Astrocyte of the spinal cord (primary cell): ENCODE measurements at regions not wholly inside any gene's neighbourhood (a gene's known extent, or its start where the extent isn't known, plus 50 kb on each side); places are given as distances from the start of the nearest gene placed in this dataset.

ENCODE experiments used
- DNase-seq: peaks from one replicate; pipeline ENCODE4 v3.0.0; 2011; ENCODE audit warnings: low read depth, low spot score
- H3K4me3 ChIP-seq: 2 replicates; pipeline ENCODE4 v1.5.1; 2011; ENCODE audit warnings: low read depth, mild to moderate bottlenecking, low read length, moderate library complexity
- CTCF ChIP-seq: IDR thresholded peaks from 2 replicates; pipeline ENCODE4 v1.5.1; 2012; ENCODE audit warnings: low read depth, mild to moderate bottlenecking, low read length, inconsistent platforms
- in situ Hi-C: cut with HindIII; loops from 2 replicates; pipeline ENCODE4 v1.10.0; 2017; ENCODE audit warnings: low sequenced_read_pairs

DNA sequence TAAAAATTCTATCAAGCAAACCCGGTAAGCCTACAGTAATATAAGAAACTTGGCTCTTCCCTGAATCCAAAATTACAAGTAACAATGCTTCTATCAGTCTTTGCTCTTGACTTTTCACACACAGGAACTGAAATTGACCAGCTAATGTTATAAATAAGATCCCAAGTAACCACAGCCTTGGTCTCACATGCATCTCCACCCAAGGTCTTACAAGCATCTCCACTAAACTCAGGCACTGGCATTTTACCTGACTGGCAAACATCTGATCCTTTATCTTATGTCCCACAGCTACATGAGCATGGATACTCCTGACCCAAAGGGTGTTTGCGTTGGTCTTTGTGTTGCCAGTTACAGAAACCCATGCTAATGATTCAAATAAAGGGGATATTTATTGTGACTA, 302.3 kb upstream of the EPHA4 start:
- in situ Hi-C loops: no loop called here
- no peak overlapping the region for H3K4me3 ChIP-seq
- TF ChIP-seq CTCF: no peak
- DNase-seq: no peak

DNA sequence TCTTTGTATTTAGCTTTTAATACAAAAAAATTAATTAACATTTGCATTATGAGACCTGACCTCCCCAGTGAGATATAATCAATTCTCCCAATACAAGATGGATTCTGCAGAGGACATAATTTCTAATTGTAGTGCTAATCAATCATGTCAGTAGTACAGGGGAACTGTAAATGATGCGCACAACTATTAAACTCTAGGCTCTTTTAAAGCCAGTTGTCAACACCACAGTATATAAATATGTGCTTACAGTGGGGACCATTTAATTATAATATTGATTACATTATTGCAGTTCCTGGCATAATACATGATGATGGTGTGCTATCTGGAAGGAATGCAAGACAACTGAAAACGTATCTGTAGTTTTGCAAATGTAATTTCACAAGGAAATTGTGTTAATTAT, 285.6 kb upstream of the EPHA4 start:
- DNase-seq: no peak
- H3K4me3 ChIP-seq: no peak overlapping the region
- in situ Hi-C loops: no loop called here
- TF ChIP-seq CTCF: no peak

- TF ChIP-seq CTCF: no peak
- no peak overlapping the region for H3K4me3 ChIP-seq
- in situ Hi-C loops: no loop called here
- DNase-seq: no peak
Observed at GRCh38 chr2:221853297-221853696, 281.2 kb upstream of the EPHA4 start.

DNA sequence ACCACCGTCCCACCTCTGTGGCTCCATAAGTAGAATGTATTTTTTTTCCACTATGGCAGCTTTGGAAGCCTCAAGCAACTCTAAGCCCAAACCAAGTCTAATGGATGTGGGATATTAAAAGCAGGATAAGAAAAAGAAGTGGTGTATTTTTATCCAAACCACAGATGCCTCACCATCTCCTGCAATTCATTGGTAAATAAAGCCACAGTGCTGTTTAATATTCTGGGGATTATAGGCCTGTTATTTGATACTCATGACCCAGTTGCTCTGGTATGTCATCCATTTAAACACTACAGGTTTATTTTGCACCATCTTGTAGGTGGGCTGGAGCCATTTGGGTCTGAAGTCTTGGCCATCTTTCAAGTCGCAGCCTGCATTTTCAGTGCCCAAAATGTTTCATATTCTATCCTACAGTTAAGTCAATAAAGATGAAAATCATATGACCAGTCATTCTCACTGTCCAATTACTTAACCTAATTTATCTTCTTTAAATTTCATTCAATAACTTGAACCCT, 279.5 kb upstream of the EPHA4 start:
- H3K4me3 ChIP-seq: no peak overlapping the region
- no peak for DNase-seq
- no peak for TF ChIP-seq CTCF
- in situ Hi-C loops: no loop called here

DNA sequence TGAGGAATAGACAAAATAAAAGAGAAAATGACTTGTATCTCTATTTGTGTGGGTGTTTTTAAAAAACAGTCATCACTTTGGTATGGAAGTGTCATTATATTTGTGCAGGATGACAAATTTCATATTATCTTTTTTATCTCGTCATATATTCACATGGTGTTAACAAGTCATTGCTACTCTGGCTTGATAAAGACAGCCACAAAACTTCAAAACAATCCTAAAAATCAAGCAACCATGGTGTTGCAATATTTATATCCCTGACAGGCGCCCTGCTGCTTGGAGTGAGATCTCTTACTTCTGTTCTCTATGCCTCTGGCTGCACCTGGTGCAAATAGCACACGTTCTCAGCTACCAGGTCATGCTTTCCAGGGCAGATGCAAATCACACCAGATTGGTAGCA, 278.0 kb upstream of the EPHA4 start:
- TF ChIP-seq CTCF: no peak
- no peak overlapping the region for H3K4me3 ChIP-seq
- in situ Hi-C loops: no loop called here
- no peak for DNase-seq

DNA sequence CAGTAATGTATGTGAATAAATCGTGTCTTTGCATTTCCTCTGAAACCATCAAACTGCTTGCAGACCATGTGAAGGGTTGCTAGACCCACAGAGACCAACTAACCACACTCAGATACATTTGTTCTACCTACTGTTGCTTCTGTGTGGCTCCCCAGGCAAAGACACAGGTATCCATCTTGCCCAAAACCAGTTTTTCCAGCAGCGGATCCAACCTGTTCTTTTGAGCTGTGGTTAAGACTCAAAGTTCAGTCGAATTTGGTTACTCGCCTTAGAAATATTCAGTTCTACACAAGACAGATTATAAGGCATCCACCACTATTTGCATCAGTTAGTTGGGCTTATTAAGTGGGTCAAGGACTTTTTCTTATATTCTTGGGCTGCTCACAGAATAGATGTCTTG, 276.2 kb upstream of the EPHA4 start:
- no peak for DNase-seq
- no peak for TF ChIP-seq CTCF
- no peak overlapping the region for H3K4me3 ChIP-seq
- in situ Hi-C loops: no loop called here

DNA sequence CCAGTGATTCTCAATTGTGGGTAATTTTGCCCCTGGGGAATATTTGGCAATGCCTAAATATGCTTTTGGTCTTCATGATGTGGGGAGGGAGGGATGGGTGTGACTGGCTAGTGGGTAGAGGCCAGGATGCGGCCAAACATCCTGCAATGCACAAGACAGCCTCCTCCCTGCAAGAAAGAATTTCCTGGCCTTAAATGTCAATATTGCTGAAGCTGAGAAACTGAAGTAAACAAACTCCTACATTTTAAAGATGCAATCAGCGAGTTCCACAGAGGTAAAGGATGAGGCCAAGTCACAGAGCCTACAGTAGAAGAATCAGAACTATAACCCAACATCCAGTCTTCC, 272.9 kb upstream of the EPHA4 start:
- TF ChIP-seq CTCF: no peak
- in situ Hi-C loops: no loop called here
- DNase-seq: no peak
- H3K4me3 ChIP-seq: no peak overlapping the region
